ENCODE measurements at regions not wholly inside any gene's neighbourhood (a gene's known extent, or its start where the extent isn't known, plus 50 kb on each side); places are given as distances from the start of the nearest gene placed in this dataset.

- no peaks in the 10 kb centered on the region for H3K36me3 ChIP-seq (ENCODE audit: control insufficient read depth, insufficient read depth, low read length, severe bottlenecking)
- no peak for DNase-seq (ENCODE audit: low read depth)
- peaks cover 7% of the 10 kb centered on the region for H3K4me1 ChIP-seq (ENCODE audit: control insufficient read depth, insufficient read depth, low read length)
- H3K9ac ChIP-seq (ENCODE audit: low read length): no peak overlapping the region
- peaks cover 42% of the 10 kb centered on the region for H3K27me3 ChIP-seq (replicated peaks; ENCODE audit: control insufficient read depth, insufficient read depth, low read length)
- peaks cover 9% of the 10 kb centered on the region for H3K9me3 ChIP-seq (ENCODE audit: control insufficient read depth, low read length)
- no peak overlapping the region for H3K4me3 ChIP-seq (ENCODE audit: low read length)
These were observed 159.2 kb downstream of the DDX1 start for GRCh38 chr2:15750822-15751329.

GRCh38 chr2:15751477-15751876 lies 159.8 kb downstream of the DDX1 start:
- no peak for DNase-seq (ENCODE audit: low read depth)
- no peak overlapping the region for H3K9ac ChIP-seq (ENCODE audit: low read length)
- peaks cover 36% of the 10 kb centered on the region for H3K27me3 ChIP-seq (replicated peaks; ENCODE audit: control insufficient read depth, insufficient read depth, low read length)
- no peaks in the 10 kb centered on the region for H3K36me3 ChIP-seq (ENCODE audit: control insufficient read depth, insufficient read depth, low read length, severe bottlenecking)
- peaks cover 7% of the 10 kb centered on the region for H3K4me1 ChIP-seq (ENCODE audit: control insufficient read depth, insufficient read depth, low read length)
- H3K9me3 ChIP-seq (ENCODE audit: control insufficient read depth, low read length): peaks cover 9% of the 10 kb centered on the region
- no peak overlapping the region for H3K4me3 ChIP-seq (ENCODE audit: low read length)

DNA sequence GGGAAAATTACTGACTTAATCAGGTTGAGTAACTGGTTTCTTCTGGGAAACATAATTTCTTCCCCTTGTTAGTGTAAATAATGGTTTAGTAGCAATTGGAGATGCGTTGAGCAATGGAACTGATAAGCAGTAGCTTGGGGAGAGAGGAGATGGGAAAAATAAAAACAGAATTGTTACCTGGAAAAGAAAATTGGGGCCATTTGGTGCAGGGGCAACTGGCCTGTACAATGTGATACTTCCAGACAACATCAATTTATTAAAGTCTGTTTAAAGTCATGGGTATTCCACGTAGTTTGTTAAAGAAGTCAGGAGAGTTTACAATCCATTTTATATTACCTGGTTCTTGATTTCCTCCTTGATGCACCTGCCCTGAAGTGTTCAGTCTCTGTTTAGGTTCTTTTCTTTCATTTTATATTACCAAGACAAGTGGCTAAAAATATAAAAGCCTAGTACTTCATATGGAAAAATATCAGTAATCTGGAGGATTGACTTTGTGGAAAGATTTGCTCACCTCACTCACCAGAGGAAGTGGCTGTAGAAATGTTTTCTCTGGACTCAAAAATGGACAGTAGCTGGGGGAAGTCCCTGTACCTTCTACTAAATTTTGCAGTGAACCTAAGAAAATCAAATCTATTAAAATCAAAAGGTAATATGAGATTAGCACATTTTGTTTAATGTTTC lies 161.0 kb downstream of the DDX1 start:
- H3K36me3 ChIP-seq (ENCODE audit: control insufficient read depth, insufficient read depth, low read length, severe bottlenecking): no peaks in the 10 kb centered on the region
- H3K27me3 ChIP-seq (replicated peaks; ENCODE audit: control insufficient read depth, insufficient read depth, low read length): peaks cover 25% of the 10 kb centered on the region
- peaks cover 7% of the 10 kb centered on the region for H3K4me1 ChIP-seq (ENCODE audit: control insufficient read depth, insufficient read depth, low read length)
- no peak for DNase-seq (ENCODE audit: low read depth)
- no peak overlapping the region for H3K4me3 ChIP-seq (ENCODE audit: low read length)
- peaks cover 11% of the 10 kb centered on the region for H3K9me3 ChIP-seq (ENCODE audit: control insufficient read depth, low read length)
- H3K9ac ChIP-seq (ENCODE audit: low read length): no peak overlapping the region

DNA sequence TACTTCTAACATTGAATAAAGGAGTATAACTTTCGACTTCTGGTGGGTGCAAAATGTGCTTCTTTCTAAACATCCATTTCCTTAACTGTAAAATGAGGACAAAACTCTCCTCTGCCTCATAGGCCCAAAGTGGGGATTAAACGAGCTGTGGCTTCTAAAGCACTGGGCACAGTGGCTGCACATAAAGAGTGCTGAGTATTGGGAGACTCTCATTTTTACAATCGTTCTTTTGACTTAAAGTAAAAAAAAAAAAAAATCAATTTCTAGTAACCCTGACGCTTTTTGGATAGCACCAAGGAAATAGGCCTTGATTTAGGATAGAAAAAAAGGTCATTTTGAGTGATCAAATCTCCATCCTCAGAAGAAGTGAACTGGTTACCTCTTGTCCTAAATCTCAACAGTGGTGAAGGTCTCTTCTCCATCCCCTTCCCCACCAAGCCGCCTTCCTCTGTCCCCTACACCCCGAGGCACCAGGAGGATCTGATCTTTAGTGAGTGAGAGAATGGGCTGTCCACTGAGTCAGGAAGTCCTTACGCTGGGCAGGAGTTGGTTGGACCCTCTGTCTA lies 161.6 kb downstream of the DDX1 start:
- H3K9me3 ChIP-seq (ENCODE audit: control insufficient read depth, low read length): peaks cover 12% of the 10 kb centered on the region
- DNase-seq (ENCODE audit: low read depth): no peak
- peaks cover 7% of the 10 kb centered on the region for H3K4me1 ChIP-seq (ENCODE audit: control insufficient read depth, insufficient read depth, low read length)

DNA sequence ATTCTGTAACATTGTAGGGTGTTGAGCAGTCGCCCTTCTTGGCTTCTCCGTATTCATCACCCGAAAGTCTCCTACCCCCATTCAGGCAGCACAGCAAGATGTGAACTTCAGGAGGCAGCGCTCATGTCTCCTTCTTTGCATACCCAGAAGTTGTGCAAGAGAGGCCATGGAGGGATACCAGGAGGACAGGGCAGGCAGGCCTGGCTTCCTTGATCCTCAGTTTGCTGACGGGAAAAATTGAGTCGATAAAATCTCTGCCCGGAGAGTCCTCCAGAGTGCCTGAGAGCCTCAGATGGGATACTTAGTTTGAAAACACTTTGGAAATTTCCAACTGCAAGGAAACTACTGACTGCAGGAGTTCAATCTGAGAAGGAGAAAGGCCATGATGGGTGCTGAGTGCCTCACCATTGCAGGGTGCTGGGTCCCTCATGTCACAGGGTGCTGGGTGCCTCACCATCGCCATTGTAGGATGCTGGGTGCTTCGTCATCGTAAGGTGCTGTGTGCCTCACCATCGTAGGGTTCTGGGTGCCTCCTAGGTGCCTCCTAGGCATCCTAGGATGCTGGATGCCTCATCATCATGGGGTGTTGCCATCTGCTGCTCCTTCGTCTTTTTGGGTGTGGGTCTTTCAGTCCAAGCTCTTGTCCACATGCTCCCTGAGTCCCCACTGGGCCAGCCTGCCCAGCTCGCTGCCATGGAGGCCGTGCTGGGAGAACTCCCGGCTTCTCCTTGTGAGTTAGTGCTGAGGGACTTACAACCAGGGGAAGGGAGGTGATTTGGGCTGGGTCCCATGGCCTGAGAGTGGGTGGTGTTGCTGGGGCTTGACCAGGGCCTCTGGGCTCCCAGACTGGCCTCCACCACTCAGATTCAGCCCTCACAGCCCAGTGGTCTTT lies 162.4 kb downstream of the DDX1 start:
- peaks cover 7% of the 10 kb centered on the region for H3K4me1 ChIP-seq (ENCODE audit: control insufficient read depth, insufficient read depth, low read length)
- peaks cover 16% of the 10 kb centered on the region for H3K9me3 ChIP-seq (ENCODE audit: control insufficient read depth, low read length)
- H3K4me3 ChIP-seq (ENCODE audit: low read length): no peak overlapping the region
- H3K9ac ChIP-seq (ENCODE audit: low read length): no peak overlapping the region
- no peaks in the 10 kb centered on the region for H3K36me3 ChIP-seq (ENCODE audit: control insufficient read depth, insufficient read depth, low read length, severe bottlenecking)
- peaks cover 20% of the 10 kb centered on the region for H3K27me3 ChIP-seq (replicated peaks; ENCODE audit: control insufficient read depth, insufficient read depth, low read length)
- DNase-seq (ENCODE audit: low read depth): no peak

More for the DNA sequence above, 161.6 kb downstream of the DDX1 start:
- no peaks in the 10 kb centered on the region for H3K36me3 ChIP-seq (ENCODE audit: control insufficient read depth, insufficient read depth, low read length, severe bottlenecking)
- peaks cover 25% of the 10 kb centered on the region for H3K27me3 ChIP-seq (replicated peaks; ENCODE audit: control insufficient read depth, insufficient read depth, low read length)
- no peak overlapping the region for H3K4me3 ChIP-seq (ENCODE audit: low read length)
- H3K9ac ChIP-seq (ENCODE audit: low read length): no peak overlapping the region

DNA sequence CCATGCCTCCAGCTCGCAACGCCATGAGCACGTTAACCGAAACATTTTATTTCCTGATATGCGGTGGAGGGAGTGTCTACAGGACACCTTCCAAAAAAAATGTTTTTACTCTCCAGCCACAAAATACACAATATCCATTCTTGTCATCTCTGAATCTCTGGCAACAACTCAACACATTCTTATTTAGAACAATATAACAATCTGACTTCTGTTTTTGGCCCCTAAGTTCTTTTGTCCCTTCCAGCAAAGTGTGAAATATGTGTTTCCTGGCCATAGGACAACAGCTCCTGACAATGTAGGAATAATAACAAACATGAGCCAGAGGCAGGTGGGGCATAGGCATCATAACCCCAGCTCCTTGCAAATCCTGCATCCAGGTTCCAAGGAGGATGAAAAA lies 163.0 kb downstream of the DDX1 start:
- Histone ChIP-seq H3K4me3 (ENCODE audit: low read length) (no peak overlapping the region), H3K4me1 (ENCODE audit: control insufficient read depth, insufficient read depth, low read length) (peaks cover 5% of the 10 kb centered on the region), H3K9me3 (ENCODE audit: control insufficient read depth, low read length) (peaks cover 16% of the 10 kb centered on the region), H3K36me3 (ENCODE audit: control insufficient read depth, insufficient read depth, low read length, severe bottlenecking) (no peaks in the 10 kb centered on the region), H3K27me3 (replicated peaks; ENCODE audit: control insufficient read depth, insufficient read depth, low read length) (peaks cover 20% of the 10 kb centered on the region), H3K9ac (ENCODE audit: low read length) (no peak overlapping the region)
- DNase-seq (ENCODE audit: low read depth): no peak

DNA sequence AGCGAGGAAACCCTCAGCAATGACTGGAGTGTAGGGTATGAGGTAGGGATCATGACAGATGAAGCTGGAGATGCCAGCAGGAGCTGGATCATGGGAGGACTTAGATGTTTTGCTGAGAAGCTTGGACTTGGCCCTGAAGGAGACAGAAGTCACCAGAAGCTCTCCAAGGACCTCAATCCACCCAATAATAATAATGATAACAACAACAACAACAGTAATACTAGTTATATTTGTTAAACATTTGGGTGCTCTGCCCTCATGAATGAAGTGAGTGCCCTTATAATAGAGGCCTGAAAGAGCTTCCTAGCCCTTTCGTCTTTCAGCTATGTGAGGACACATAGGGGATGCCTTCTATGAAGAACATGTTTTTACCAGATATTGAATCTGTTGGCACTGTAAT lies 163.9 kb downstream of the DDX1 start:
- no peak for DNase-seq (ENCODE audit: low read depth)
- no peaks in the 10 kb centered on the region for H3K4me1 ChIP-seq (ENCODE audit: control insufficient read depth, insufficient read depth, low read length)
- no peak overlapping the region for H3K4me3 ChIP-seq (ENCODE audit: low read length)
- H3K27me3 ChIP-seq (replicated peaks; ENCODE audit: control insufficient read depth, insufficient read depth, low read length): peaks cover 23% of the 10 kb centered on the region
- no peak overlapping the region for H3K9ac ChIP-seq (ENCODE audit: low read length)
- H3K9me3 ChIP-seq (ENCODE audit: control insufficient read depth, low read length): peaks cover 16% of the 10 kb centered on the region
- no peaks in the 10 kb centered on the region for H3K36me3 ChIP-seq (ENCODE audit: control insufficient read depth, insufficient read depth, low read length, severe bottlenecking)

- Histone ChIP-seq H3K9me3 (ENCODE audit: control insufficient read depth, low read length) (peaks cover 16% of the 10 kb centered on the region), H3K27me3 (replicated peaks; ENCODE audit: control insufficient read depth, insufficient read depth, low read length) (peaks cover 21% of the 10 kb centered on the region), H3K9ac (ENCODE audit: low read length) (no peak overlapping the region), H3K4me1 (ENCODE audit: control insufficient read depth, insufficient read depth, low read length) (no peaks in the 10 kb centered on the region), H3K4me3 (ENCODE audit: low read length) (no peak overlapping the region), H3K36me3 (ENCODE audit: control insufficient read depth, insufficient read depth, low read length, severe bottlenecking) (no peaks in the 10 kb centered on the region)
- no peak for DNase-seq (ENCODE audit: low read depth)
These were observed 164.4 kb downstream of the DDX1 start for GRCh38 chr2:15756011-15756550.

DNA sequence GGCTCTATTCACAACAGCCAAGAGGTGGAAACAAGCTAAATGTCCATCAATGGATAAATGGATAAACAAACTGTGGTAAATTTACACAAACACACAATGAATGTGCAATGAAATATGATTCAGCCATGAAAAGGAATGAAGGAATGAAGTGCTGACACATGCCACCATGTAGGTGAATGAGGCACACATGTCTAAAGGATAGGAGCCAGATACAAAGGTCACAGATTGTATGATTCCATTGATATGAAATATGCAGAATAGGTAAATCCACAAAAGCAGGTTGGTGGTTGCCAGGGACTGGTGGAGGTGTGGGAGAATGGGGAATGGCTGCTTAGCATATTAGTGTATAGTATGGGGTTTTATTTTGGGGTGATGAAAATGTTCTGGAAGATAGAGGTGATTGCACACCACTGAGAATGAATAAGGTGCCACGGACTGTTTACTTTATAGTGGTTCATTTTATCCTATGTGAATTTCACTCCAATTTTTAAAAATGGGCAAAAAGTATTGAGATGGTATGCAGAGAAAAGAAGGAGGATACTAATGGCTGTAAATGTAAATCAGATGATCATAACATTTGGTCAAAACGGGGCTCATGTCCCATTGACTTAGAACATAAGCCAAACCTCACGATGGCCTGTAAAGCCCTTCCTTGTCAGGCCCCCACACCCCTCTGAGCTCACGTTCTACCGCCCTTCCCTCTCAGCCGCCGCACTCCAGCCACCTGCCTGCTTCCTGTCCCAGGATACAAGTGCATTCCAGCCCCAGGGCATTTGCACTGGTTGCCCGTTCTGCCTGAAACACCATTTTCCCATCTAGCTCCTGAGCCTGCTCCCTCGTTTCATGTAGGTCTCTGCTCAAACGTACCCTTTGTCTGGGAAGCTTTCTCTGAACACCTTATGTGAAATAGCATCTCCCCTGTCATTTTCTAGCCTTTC lies 165.5 kb downstream of the DDX1 start:
- no peak for DNase-seq (ENCODE audit: low read depth)
- Histone ChIP-seq H3K36me3 (ENCODE audit: control insufficient read depth, insufficient read depth, low read length, severe bottlenecking) (no peaks in the 10 kb centered on the region), H3K27me3 (replicated peaks; ENCODE audit: control insufficient read depth, insufficient read depth, low read length) (peaks cover 23% of the 10 kb centered on the region), H3K4me3 (ENCODE audit: low read length) (no peak overlapping the region), H3K9me3 (ENCODE audit: control insufficient read depth, low read length) (peaks cover 11% of the 10 kb centered on the region), H3K9ac (ENCODE audit: low read length) (no peak overlapping the region), H3K4me1 (ENCODE audit: control insufficient read depth, insufficient read depth, low read length) (no peaks in the 10 kb centered on the region)

DNA sequence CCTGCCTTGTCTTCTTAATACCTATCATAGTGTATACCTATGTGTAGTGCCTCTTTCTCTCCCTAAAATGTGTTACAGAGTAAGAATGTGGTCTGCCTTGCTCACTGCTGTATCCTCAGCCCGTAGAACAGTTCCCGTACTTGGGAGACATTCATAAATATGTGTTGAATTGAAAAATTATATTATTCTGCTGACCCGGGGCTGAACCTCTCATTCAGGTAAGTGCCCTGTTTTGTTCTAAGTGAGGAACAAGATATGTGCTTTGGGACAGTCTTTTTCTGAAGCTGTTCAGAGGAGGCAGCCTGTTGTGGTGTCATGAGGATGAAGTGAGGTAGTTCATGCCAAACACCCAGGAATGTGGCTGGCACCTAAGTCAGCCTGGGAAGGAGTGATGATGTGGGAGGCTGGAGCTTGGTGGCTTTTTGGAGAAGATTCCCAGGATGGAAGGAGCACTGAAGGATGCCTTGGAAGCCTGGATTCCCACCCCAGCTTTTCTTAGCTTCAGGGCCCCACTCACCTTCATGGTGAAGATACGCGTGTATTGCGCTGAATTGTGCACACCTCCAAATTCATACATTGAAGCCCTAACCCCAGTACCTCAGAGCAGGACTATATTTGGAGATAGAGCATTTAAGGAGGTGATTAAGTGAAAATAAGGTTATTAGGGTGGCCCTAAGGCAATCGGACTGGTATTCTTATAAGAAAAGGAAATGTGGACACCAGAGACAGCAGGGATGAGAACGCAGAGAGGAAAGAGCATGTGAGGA lies 166.3 kb downstream of the DDX1 start:
- Histone ChIP-seq H3K4me1 (ENCODE audit: control insufficient read depth, insufficient read depth, low read length) (no peaks in the 10 kb centered on the region), H3K9me3 (ENCODE audit: control insufficient read depth, low read length) (peaks cover 11% of the 10 kb centered on the region), H3K36me3 (ENCODE audit: control insufficient read depth, insufficient read depth, low read length, severe bottlenecking) (no peaks in the 10 kb centered on the region), H3K4me3 (ENCODE audit: low read length) (no peak overlapping the region), H3K27me3 (replicated peaks; ENCODE audit: control insufficient read depth, insufficient read depth, low read length) (peaks cover 23% of the 10 kb centered on the region), H3K9ac (ENCODE audit: low read length) (no peak overlapping the region)
- DNase-seq (ENCODE audit: low read depth): no peak
